Mesothelial cell of epicardium (in vitro differentiated cells): ENCODE measurements at regions not wholly inside any gene's neighbourhood (a gene's known extent, or its start where the extent isn't known, plus 50 kb on each side); places are given as distances from the start of the nearest gene placed in this dataset.

Experiments used
- DNase-seq, 2 experiments: peaks; one replicate each; pipeline ENCODE4 v3.0.0; 2021; ENCODE audit warnings: low spot score in 2 of 2; ENCODE audit not compliant: unreplicated experiment in 2 of 2
- H3K27ac Mint-ChIP-seq: 2 replicates; pipeline ENCODE4 v1.8.0; 2021; ENCODE audit warnings: mixed read lengths
- H3K27me3 Mint-ChIP-seq: 2 replicates; pipeline ENCODE4 v1.8.0; 2021; ENCODE audit warnings: low read depth, mixed read lengths
- H3K36me3 Mint-ChIP-seq: 2 replicates; pipeline ENCODE4 v1.8.0; 2021; ENCODE audit warnings: mixed read lengths
- H3K4me1 Mint-ChIP-seq: 2 replicates; pipeline ENCODE4 v1.8.0; 2021; ENCODE audit warnings: mixed read lengths
- H3K4me3 Mint-ChIP-seq: 2 replicates; pipeline ENCODE4 v1.8.0; 2021; ENCODE audit warnings: mild to moderate bottlenecking, moderate library complexity, mixed read lengths
- H3K9me3 Mint-ChIP-seq: 2 replicates; pipeline ENCODE4 v1.8.0; 2021; ENCODE audit warnings: mixed read lengths
- CTCF ChIP-seq: fragments of 200-600 bp; sonication (generic); IDR thresholded peaks from one replicate; pipeline ENCODE4 v1.5.0; 2021; ENCODE audit warnings: antibody characterized with exemption; ENCODE audit not compliant: unreplicated experiment

- peaks cover 10% of the 10 kb centered on the region for H3K36me3 Mint-ChIP-seq
- peak overlapping the region; percentile 74 for H3K27ac Mint-ChIP-seq
- no peak for TF ChIP-seq CTCF
- H3K4me1 Mint-ChIP-seq = peaks cover 21% of the 10 kb centered on the region
- no peak overlapping the region for H3K4me3 Mint-ChIP-seq
- H3K9me3 Mint-ChIP-seq = peaks cover 14% of the 10 kb centered on the region
- no peaks in the 10 kb centered on the region for H3K27me3 Mint-ChIP-seq
- DNase-seq = no peak
Observed at GRCh38 chr14:27050208-27050607, 452.4 kb upstream of the NOVA1 start.

GRCh38 chr14:27056586-27056985, 458.8 kb upstream of the NOVA1 start:
- H3K27ac Mint-ChIP-seq = no peak overlapping the region
- no peak overlapping the region for H3K4me3 Mint-ChIP-seq
- H3K27me3 Mint-ChIP-seq = no peaks in the 10 kb centered on the region
- peaks cover 11% of the 10 kb centered on the region for H3K9me3 Mint-ChIP-seq
- H3K4me1 Mint-ChIP-seq = peaks cover 19% of the 10 kb centered on the region
- H3K36me3 Mint-ChIP-seq = peaks cover 10% of the 10 kb centered on the region
- TF ChIP-seq CTCF = no peak
- DNase-seq = no peak

GRCh38 chr14:27061299-27061698, 463.5 kb upstream of the NOVA1 start:
- Mint-ChIP-seq H3K36me3 (no peaks in the 10 kb centered on the region), H3K27me3 (peaks cover 3% of the 10 kb centered on the region), H3K9me3 (no peaks in the 10 kb centered on the region), H3K27ac (no peak overlapping the region), H3K4me1 (peaks cover 13% of the 10 kb centered on the region), H3K4me3 (no peak overlapping the region)
- no peak for TF ChIP-seq CTCF
- DNase-seq = no peak

DNA sequence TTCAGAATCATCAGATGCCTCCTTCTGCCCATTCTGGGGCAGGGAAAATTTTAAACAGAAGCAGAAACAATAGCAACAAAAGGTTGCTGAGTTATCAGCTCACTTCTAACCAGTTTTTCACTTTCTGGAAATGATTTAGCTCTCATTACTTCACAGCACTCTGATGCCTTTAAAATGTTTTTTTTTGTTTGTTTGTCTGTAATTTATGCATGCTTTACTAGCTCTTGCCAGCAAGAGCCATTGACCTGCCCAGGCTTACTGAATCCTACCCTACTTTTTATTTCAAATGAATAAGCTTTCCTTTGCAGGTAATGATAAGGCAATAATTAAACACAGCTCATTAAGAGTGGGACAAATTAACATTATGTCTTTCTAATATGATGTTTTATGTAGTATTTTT, 466.1 kb upstream of the NOVA1 start:
- no peak for TF ChIP-seq CTCF

DNA sequence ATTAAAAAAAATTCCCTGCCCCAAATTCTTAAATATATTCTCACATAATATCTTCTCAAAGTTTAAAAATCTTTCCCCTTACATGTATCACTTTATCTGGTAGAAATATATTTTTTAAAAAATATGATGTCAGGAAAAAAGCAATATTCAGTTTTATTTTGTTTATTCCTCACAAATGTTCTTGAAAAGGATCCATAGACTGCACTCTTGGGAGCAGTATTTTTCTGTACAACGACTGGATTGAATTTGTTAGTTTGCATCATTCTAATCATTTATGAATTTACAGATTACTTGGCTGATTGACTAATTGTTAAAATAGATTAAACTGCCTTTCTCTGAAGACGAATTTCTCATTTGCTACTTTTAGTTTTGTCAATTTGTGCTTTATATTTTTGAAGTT, 468.1 kb upstream of the NOVA1 start:
- no peaks in the 10 kb centered on the region for H3K9me3 Mint-ChIP-seq
- H3K27ac Mint-ChIP-seq = no peak overlapping the region
- peaks cover 5% of the 10 kb centered on the region for H3K4me1 Mint-ChIP-seq
- H3K27me3 Mint-ChIP-seq = peaks cover 4% of the 10 kb centered on the region
- H3K36me3 Mint-ChIP-seq = no peaks in the 10 kb centered on the region
- H3K4me3 Mint-ChIP-seq = no peak overlapping the region
- no peak for DNase-seq
- TF ChIP-seq CTCF = no peak

More for the DNA sequence above, 466.1 kb upstream of the NOVA1 start:
- peaks cover 4% of the 10 kb centered on the region for H3K27me3 Mint-ChIP-seq
- H3K27ac Mint-ChIP-seq = no peak overlapping the region
- no peak for DNase-seq
- H3K4me3 Mint-ChIP-seq = no peak overlapping the region
- H3K4me1 Mint-ChIP-seq = no peaks in the 10 kb centered on the region
- H3K36me3 Mint-ChIP-seq = no peaks in the 10 kb centered on the region
- no peaks in the 10 kb centered on the region for H3K9me3 Mint-ChIP-seq

DNA sequence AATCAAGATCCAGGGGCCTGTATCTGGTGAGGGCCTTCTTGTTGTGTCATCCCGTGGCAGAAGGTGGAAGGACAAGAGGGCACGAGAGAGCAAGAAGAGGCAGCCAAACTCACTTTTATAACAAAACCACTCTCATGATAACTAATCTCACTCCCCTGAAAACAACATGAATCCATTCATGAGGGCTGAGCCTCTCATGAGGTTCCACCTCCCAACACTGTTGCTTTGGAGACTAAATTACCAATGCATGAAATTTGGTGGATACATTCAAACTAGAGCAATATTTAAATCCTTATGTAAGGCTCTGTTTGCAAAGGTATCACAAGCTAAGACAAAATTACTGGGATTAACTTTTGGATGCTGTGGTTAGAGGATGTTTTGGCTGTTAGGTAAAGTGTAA, 470.1 kb upstream of the NOVA1 start:
- no peak for DNase-seq

More for the DNA sequence above, 470.1 kb upstream of the NOVA1 start:
- no peak overlapping the region for H3K27ac Mint-ChIP-seq
- peaks cover 5% of the 10 kb centered on the region for H3K4me1 Mint-ChIP-seq
- no peaks in the 10 kb centered on the region for H3K9me3 Mint-ChIP-seq
- H3K27me3 Mint-ChIP-seq = peaks cover 4% of the 10 kb centered on the region
- H3K36me3 Mint-ChIP-seq = no peaks in the 10 kb centered on the region
- TF ChIP-seq CTCF = no peak
- H3K4me3 Mint-ChIP-seq = no peak overlapping the region
